Endothelial cell (in vitro differentiated cells): ENCODE measurements at regions not wholly inside any gene's neighbourhood (a gene's known extent, or its start where the extent isn't known, plus 50 kb on each side); places are given as distances from the start of the nearest gene placed in this dataset.

ENCODE experiments used
- DNase-seq: peaks from one replicate; pipeline ENCODE4 v3.0.0; 2021; ENCODE audit warnings: low spot score
- H3K27ac Mint-ChIP-seq: one replicate; pipeline ENCODE4 v1.8.0; 2021; ENCODE audit warnings: mixed read lengths, inconsistent platforms; ENCODE audit not compliant: unreplicated experiment
- H3K27me3 Mint-ChIP-seq: one replicate; pipeline ENCODE4 v1.8.0; 2021; ENCODE audit warnings: mild to moderate bottlenecking, moderate library complexity, mixed read lengths, inconsistent platforms; ENCODE audit not compliant: unreplicated experiment
- H3K36me3 Mint-ChIP-seq: one replicate; pipeline ENCODE4 v1.8.0; 2021; ENCODE audit warnings: mild to moderate bottlenecking, low read depth, mixed read lengths, inconsistent platforms; ENCODE audit not compliant: unreplicated experiment
- H3K4me1 Mint-ChIP-seq: one replicate; pipeline ENCODE4 v1.8.0; 2021; ENCODE audit warnings: mild to moderate bottlenecking, mixed read lengths, inconsistent platforms; ENCODE audit not compliant: unreplicated experiment
- H3K4me3 Mint-ChIP-seq: one replicate; pipeline ENCODE4 v1.8.0; 2021; ENCODE audit warnings: mild to moderate bottlenecking, mixed read lengths, inconsistent platforms; ENCODE audit not compliant: unreplicated experiment
- H3K9me3 Mint-ChIP-seq: one replicate; pipeline ENCODE4 v1.8.0; 2021; ENCODE audit warnings: mixed read lengths, inconsistent platforms; ENCODE audit not compliant: unreplicated experiment
- CTCF ChIP-seq: fragments of 200-600 bp; sonication (generic); IDR thresholded peaks from one replicate; pipeline ENCODE4 v1.5.0; 2021; ENCODE audit warnings: antibody characterized with exemption; ENCODE audit not compliant: unreplicated experiment

GRCh38 chr7:13832346-13832745 is 157.1 kb downstream of the ETV1 start:
- no peak for TF ChIP-seq CTCF
- no peaks in the 10 kb centered on the region for H3K27me3 Mint-ChIP-seq
- no peak overlapping the region for H3K27ac Mint-ChIP-seq
- DNase-seq, result no peak
- peaks cover 4% of the 10 kb centered on the region for H3K4me1 Mint-ChIP-seq
- no peaks in the 10 kb centered on the region for H3K9me3 Mint-ChIP-seq
- H3K4me3 Mint-ChIP-seq, result no peak overlapping the region
- H3K36me3 Mint-ChIP-seq, result no peaks in the 10 kb centered on the region

- H3K9me3 Mint-ChIP-seq, result no peaks in the 10 kb centered on the region
- DNase-seq, result no peak
- no peaks in the 10 kb centered on the region for H3K27me3 Mint-ChIP-seq
- no peak overlapping the region for H3K4me3 Mint-ChIP-seq
- no peaks in the 10 kb centered on the region for H3K36me3 Mint-ChIP-seq
- no peak for TF ChIP-seq CTCF
- peaks cover 4% of the 10 kb centered on the region for H3K4me1 Mint-ChIP-seq
- H3K27ac Mint-ChIP-seq, result no peak overlapping the region
These were observed 155.1 kb downstream of the ETV1 start for GRCh38 chr7:13834328-13834761.

DNA sequence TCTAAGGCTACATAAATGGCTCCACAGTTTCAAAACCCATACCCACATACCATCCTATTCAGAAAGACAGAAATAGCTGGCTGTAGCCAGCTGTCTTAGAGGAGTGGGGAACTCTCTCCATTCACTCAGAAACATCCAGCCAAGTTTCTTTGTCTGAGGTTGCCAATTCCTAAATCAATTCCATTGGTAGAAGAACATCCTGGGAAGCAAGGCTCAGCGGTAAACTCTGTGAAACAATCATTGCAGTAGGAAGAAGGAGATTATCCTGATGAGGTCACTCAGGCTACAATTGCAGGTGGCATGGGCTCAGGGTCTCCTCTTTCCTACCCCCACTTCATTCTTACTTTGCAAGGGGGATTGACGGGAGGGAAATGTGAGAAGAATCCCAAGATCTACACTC is 154.0 kb downstream of the ETV1 start:
- Mint-ChIP-seq H3K4me1 (no peaks in the 10 kb centered on the region), H3K27ac (no peak overlapping the region), H3K27me3 (no peaks in the 10 kb centered on the region), H3K36me3 (no peaks in the 10 kb centered on the region), H3K4me3 (no peak overlapping the region), H3K9me3 (no peaks in the 10 kb centered on the region)
- no peak for DNase-seq
- TF ChIP-seq CTCF, result no peak

- Mint-ChIP-seq H3K27me3 (peaks cover 2% of the 10 kb centered on the region), H3K9me3 (no peaks in the 10 kb centered on the region), H3K4me1 (no peaks in the 10 kb centered on the region), H3K36me3 (no peaks in the 10 kb centered on the region), H3K27ac (no peak overlapping the region), H3K4me3 (no peak overlapping the region)
- DNase-seq, result no peak
- no peak for TF ChIP-seq CTCF
These were observed 150.4 kb downstream of the ETV1 start for GRCh38 chr7:13839063-13839462.
